ENCODE measurements at regions not wholly inside any gene's neighbourhood (a gene's known extent, or its start where the extent isn't known, plus 50 kb on each side); places are given as distances from the start of the nearest gene placed in this dataset.
"Not testable (repeated sequence)": the region's sequence is repeated elsewhere in the genome, so short reads cannot be mapped to it uniquely, and the experiment has no call there.

DNA sequence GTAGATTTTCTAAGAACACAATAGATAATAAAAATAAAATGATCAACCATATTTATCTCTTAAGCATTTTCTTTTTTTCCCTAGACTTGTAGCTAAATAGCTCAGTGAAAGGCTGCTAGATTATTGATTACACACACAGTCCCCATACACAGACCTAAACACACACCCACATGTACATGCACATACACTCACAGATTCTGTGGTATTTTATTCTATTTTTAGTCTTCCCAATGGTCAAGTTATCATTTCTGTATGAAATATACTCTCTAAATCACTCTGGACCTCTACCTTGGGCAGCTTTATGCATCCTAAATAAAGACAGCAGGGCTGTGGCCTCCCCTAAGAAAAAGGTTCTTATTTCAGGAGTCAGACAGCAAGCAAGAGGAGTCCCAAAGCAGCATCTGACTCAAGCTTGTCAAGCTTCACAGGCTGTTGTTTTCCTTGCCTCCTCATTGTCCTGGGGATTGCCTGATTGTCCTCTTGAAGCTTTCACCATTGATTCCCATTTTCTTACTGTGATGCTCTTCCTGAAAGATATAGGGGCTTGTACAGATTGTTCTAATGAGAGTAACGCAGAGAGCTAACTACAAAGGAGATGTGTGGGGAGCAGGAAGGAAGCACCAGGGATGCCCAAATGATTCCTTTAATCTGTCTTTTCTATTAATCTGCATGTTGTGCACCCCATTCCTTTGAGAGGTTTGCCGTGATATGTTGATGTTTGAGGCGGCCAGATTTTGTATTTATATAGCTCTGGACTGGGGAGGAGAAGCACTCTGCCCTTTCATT, 986.5 kb downstream of the PCDH17 start:
- peak; percentile 32 for DNase-seq (ENCODE audit: low spot score)

GRCh38 chr13:58619396-58620113, 988.0 kb downstream of the PCDH17 start:
- peak; percentile 99 for DNase-seq (ENCODE audit: low spot score)

GRCh38 chr13:58620176-58620575, 988.6 kb downstream of the PCDH17 start:
- DNase-seq (ENCODE audit: low spot score), result peak; percentile 80

- DNase-seq (ENCODE audit: low spot score), result no peak
These were observed 994.3 kb downstream of the PCDH17 start for GRCh38 chr13:58625703-58626389.

DNA sequence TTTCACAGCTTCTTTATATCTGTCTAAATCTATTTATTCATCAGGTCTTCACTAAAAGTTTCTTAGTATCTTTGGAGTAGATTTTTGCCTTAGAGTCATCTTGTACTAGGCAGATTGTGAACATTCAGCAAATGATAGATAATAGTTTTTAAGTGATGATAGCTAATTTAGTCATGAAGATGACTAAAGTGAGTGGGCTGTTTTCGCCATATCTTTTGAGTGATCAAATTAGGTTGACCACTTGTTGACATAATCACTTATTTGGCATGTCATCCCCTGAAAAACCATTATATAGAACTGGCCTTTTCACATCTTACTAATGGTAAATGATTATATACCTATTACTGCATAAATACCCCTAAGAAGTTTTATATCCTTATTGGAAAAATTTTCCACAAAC, 999.2 kb downstream of the PCDH17 start:
- peak; percentile 26 for DNase-seq (ENCODE audit: low spot score)

- DNase-seq (ENCODE audit: low spot score), result no peak
These were observed 1001.7 kb downstream of the PCDH17 start for GRCh38 chr13:58633226-58633625.

- no peak for DNase-seq (ENCODE audit: low spot score)
These were observed 1023.5 kb downstream of the PCDH17 start for GRCh38 chr13:58655086-58655485.

DNA sequence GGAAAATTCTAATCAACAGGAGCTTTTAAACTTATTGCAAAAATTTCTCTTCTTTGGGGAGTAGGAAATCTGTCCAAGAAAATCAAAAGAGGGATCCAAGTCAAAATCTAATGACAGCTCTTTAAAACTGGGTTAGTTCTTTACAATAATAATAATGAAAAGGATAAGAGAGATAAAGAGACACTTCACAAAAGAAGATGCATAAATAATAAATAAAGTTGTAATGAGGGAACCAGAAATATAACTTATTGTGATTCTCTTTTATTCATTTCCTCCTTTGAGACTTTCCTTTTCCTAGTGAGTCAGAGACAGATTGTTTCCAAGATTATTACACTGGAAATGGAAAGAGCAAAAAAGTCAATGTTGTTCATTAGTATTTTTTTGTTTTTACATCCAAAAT, 1029.3 kb downstream of the PCDH17 start:
- no peak for DNase-seq (ENCODE audit: low spot score)

DNA sequence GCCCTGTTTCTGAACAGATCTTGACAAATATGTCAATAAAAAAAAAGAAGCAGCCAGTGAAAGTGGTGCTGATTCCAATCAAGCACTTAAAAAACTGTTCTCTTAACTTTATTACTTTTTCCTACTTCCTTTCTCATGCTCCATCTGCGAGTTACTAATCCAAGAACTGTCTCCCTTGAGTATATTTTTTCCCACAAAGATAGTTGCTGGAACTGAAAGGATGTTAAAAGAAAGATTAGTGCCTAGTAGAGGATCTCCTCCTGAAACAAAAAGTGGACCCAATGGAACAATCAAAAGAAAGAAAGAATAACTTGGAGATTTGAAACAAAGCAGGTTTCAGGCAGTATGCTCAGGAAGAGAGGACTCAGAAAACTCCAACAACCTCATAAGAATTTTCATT, 1034.8 kb downstream of the PCDH17 start:
- DNase-seq (ENCODE audit: low spot score), result no peak

DNA sequence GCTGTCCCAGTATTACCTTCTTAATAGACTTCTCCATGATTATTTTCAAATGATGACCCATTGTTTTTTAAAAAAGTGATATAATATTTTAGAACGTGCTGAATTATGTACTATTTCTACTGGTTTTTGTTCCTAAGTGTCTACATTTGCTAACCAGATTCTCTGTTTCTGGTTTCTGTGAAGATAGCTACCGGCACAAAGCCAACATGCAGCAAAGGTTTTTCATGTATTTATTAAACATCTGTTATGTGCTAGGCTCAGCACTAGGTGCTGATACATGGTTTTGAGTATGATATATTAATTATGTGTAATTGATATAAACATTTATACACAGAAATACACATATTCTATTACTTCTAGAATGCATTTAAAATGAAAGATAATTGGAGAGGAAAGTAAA, 1035.6 kb downstream of the PCDH17 start:
- DNase-seq (ENCODE audit: low spot score), result no peak

GRCh38 chr13:58680115-58680514, 1048.6 kb downstream of the PCDH17 start:
- no peak for DNase-seq (ENCODE audit: low spot score)

GRCh38 chr13:58682616-58683015, 1051.1 kb downstream of the PCDH17 start:
- DNase-seq (ENCODE audit: low spot score), result no peak

DNA sequence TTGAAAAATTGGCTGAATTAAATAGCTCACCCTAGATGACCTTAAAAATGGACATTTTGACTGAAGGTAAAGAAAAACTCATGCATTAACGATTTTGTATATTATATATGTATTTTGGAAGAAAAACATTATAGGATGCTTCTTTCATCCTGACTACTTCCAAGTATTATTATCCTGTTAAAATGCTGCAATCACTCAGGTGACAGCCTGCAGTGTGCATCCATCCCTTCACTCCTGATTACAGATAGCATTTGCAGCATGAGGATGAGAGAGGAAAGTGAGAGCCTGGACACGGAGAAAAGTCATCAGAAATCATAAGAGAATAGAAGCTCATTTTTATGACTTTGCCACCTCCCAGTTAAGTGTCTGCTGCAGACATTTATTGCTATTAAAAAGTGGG, 1055.6 kb downstream of the PCDH17 start:
- no peak for DNase-seq (ENCODE audit: low spot score)

GRCh38 chr13:58698531-58698930, 1067.0 kb downstream of the PCDH17 start:
- DNase-seq (ENCODE audit: low spot score), result no peak

DNA sequence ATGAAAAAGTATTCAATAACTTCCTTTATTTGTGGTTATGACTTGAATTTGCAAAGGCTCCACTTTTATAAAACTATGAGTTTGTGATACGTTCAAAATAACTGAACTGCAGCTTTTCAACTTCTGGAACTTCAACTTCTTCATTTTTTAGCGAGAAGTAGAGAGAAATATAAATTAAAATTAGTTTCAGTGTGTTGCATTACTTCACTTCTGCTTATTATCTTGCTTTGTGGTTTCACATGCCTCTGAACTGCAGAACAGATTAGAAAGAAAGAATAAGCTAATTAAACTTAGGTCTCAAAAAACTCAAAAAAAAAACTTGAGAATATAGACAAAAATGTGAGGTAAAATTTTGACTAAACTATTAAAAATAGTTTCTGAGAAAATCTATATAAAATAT, 1073.4 kb downstream of the PCDH17 start:
- DNase-seq (ENCODE audit: low spot score), result no peak

DNA sequence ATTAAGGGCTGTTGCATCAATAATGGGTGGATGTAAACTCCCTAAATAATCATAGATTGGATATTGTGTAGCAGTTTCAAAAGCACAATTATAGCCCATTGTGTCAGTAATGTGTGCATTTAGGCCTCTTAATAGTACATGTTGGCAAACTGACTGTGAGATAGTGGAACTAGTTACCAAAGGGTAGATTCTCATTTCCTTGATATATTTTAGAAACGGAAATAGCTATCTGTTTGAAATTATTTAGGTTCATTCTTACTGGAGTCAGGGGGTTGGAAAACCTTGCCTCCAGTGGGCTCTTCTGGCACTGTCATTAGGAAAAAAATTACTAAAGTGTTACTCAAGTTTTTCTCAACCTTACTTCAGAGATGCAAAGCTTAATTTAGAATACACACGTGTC, 1074.9 kb downstream of the PCDH17 start:
- no peak for DNase-seq (ENCODE audit: low spot score)

DNA sequence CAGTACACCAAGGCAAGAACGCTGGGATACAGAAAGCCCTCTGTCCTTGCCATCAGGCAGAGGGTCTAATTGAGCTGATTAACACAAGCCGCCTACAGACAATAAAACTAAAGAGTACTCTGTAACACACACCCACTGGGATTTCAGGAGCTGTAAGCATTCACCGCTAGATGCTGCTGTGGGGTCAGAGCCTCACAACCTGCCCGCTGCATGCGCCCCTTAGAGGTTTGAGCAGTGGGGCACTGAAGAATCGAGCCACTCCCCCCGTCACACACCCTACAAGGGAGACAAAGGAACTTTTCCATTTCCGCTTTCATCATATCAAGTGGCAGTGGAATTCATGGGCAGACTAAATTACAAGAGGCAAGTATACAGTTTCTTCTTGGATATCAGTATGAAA, 1080.6 kb downstream of the PCDH17 start:
- DNase-seq (ENCODE audit: low spot score), result no peak

DNA sequence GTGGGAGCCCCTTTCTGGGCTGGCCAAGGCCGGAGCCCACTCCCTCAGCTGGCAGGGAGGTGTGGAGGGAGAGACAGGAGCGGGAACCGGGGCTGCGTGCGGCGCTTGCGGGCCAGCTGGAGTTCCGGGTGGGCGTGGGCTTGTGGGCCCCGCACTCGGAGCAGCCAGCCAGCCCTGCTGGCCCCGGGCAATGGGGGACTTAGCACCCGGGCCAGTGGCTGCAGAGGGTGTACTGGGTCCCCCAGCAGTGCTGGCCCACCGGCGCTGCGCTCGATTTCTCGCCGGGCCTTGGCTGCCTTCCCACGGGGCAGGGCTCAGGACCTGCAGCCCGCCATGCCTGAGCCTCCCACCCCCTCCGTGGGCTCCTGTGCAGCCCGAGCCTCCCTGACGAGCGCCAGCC, 1082.5 kb downstream of the PCDH17 start:
- not testable (repeated sequence) for DNase-seq (ENCODE audit: low spot score)

DNA sequence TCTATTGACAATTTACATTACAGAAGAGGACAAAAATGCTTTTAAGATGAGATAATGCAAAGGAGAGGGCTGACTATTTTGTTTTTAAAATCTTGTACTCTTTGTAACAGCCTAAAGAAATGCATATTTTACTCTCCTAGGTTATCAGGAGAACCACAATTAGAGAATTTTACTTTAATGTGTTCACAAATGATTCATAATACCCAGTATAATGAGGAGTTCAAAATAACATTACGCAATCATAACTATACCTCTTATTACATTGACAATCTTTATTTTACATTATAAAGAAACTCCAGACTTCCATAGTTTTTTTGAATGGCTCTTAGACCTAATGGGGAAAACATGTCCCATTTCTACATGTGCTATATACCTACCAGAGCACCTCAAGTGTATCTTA, 1089.7 kb downstream of the PCDH17 start:
- no peak for DNase-seq (ENCODE audit: low spot score)

GRCh38 chr13:58728126-58728525, 1096.6 kb downstream of the PCDH17 start:
- DNase-seq (ENCODE audit: low spot score), result no peak

DNA sequence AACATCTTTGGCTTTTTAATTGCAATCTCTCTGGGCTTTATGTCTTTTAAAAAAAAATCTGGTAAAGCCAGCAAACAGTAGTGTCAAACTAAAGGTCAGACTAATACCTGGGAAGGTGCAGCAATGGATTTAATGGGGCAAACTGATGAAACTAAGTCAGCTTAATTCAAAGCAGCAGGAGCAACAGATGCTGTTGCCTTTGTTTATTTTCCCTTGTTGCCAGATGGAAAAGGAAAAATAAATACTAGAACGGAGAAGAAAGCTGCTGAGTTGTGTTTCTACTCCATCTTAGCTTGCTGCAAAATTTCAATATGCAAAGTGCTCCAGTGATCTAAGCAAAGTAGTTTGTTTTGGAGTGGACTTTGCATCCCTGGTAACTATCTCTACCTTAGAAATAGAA, 1097.8 kb downstream of the PCDH17 start:
- no peak for DNase-seq (ENCODE audit: low spot score)

DNA sequence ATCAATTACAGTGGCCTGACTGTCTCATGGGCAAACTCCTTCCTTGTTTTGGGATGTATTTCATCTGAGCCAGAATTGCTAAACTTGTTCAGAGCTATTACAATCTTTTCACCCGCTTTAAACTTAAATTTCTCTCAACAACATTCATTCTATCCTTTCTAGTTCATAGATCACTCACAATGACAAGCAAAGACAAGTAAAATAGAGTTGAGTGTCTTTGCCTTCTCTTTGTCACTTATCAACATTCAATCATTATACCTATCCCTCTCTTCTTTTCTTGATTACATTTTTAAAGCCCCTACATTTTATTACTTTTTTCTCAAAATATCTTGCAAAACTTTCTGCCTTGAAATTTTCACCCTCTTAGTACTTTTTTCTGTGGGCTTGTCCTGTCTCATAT, 1113.1 kb downstream of the PCDH17 start:
- DNase-seq (ENCODE audit: low spot score), result no peak

DNA sequence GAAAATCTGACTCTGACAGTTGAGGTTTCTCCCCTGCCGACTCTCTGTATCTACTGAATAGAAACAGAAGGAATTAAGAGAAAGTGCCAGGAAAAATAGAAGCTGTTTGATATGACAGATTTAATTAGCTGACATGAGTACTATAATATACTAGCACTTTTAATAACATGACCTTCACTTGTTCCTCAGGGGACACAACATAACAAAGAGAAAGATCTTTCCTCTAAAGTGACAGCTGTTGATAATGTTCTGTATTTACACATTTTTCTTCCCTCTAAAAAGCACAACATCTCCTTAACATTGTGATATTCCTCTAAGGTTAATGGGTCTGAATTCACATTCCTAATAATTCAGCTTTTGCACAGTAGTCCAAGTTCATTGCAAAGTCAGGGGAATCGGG, 1136.0 kb downstream of the PCDH17 start:
- no peak for DNase-seq (ENCODE audit: low spot score)

All from SK-N-DZ (cell line).